H9 (cell line): ENCODE measurements at regions not wholly inside any gene's neighbourhood (a gene's known extent, or its start where the extent isn't known, plus 50 kb on each side); places are given as distances from the start of the nearest gene placed in this dataset.

Experiments used
- DNase-seq: peaks from one replicate; pipeline ENCODE4 v3.0.0-alpha.2; 2017
- H2AFZ ChIP-seq: one replicate; pipeline ENCODE4 v1.6.1; 2013; ENCODE audit warnings: mild to moderate bottlenecking, low read length, control low read depth, moderate library complexity
- H2AK5ac ChIP-seq: 2 replicates; pipeline ENCODE4 v1.6.1; 2013; ENCODE audit warnings: low read length, control low read depth, mixed read lengths; ENCODE audit not compliant: insufficient read length
- H2BK120ac ChIP-seq: one replicate; pipeline ENCODE4 v1.6.1; 2013; ENCODE audit warnings: low read depth, mild to moderate bottlenecking, low read length, control low read depth, inconsistent platforms; ENCODE audit not compliant: poor library complexity, severe bottlenecking
- H2BK12ac ChIP-seq: 2 replicates; pipeline ENCODE4 v1.6.1; 2013; ENCODE audit warnings: low read length, control low read depth, mixed read lengths, low read depth; ENCODE audit not compliant: insufficient read length
- H2BK15ac ChIP-seq: 2 replicates; pipeline ENCODE4 v1.6.1; 2013; ENCODE audit warnings: low read depth, low read length, control low read depth
- H2BK20ac ChIP-seq: one replicate; pipeline ENCODE4 v1.6.1; 2013; ENCODE audit warnings: low read depth, mild to moderate bottlenecking, low read length, control low read depth, inconsistent platforms; ENCODE audit not compliant: poor library complexity, severe bottlenecking
- H2BK5ac ChIP-seq: 2 replicates; pipeline ENCODE4 v1.6.1; 2013; ENCODE audit warnings: low read length, control low read depth, mixed read lengths; ENCODE audit not compliant: insufficient read length
- H3K14ac ChIP-seq: 2 replicates; pipeline ENCODE4 v1.6.1; 2013; ENCODE audit warnings: low read length, control low read depth; ENCODE audit not compliant: insufficient read depth
- H3K18ac ChIP-seq: 2 replicates; pipeline ENCODE4 v1.6.1; 2013; ENCODE audit warnings: low read depth, mild to moderate bottlenecking, mixed read lengths, low read length, control low read depth; ENCODE audit not compliant: insufficient read length
- H3K23ac ChIP-seq: 2 replicates; pipeline ENCODE4 v1.6.1; 2013; ENCODE audit warnings: low read length, control low read depth, mixed read lengths, low read depth; ENCODE audit not compliant: insufficient read length
- H3K23me2 ChIP-seq: 2 replicates; pipeline ENCODE4 v1.6.1; 2013; ENCODE audit warnings: low read depth, mild to moderate bottlenecking, mixed read lengths, low read length, control low read depth; ENCODE audit not compliant: insufficient read length, poor library complexity, severe bottlenecking
- H3K27ac ChIP-seq: 2 replicates; pipeline ENCODE4 v1.5.1; 2013; ENCODE audit warnings: low read length, control low read depth, mixed read lengths, low read depth; ENCODE audit not compliant: insufficient read length
- H3K27me3 ChIP-seq: 2 replicates; pipeline ENCODE4 v1.6.1; 2013; ENCODE audit warnings: low read length, control low read depth, inconsistent platforms; ENCODE audit not compliant: insufficient read depth
- H3K4ac ChIP-seq: 2 replicates; pipeline ENCODE4 v1.6.1; 2013; ENCODE audit warnings: low read depth, mild to moderate bottlenecking, control low read depth, inconsistent platforms, low read length, moderate library complexity
- H3K4me1 ChIP-seq: 2 replicates; pipeline ENCODE4 v1.6.1; 2013; ENCODE audit warnings: low read length, control low read depth, inconsistent platforms; ENCODE audit not compliant: insufficient read depth
- H3K4me2 ChIP-seq: 2 replicates; pipeline ENCODE4 v1.6.1; 2013; ENCODE audit warnings: low read length, control low read depth, mixed read lengths; ENCODE audit not compliant: insufficient read length, insufficient read depth
- H3K56ac ChIP-seq: 2 replicates; pipeline ENCODE4 v1.6.1; 2013; ENCODE audit warnings: low read depth, mild to moderate bottlenecking, mixed read lengths, low read length, control low read depth; ENCODE audit not compliant: insufficient read length
- H3K79me1 ChIP-seq: 2 replicates; pipeline ENCODE4 v1.6.1; 2013; ENCODE audit warnings: low read depth, mild to moderate bottlenecking, moderate library complexity, low read length, control low read depth, inconsistent platforms; ENCODE audit not compliant: insufficient read depth, poor library complexity, severe bottlenecking
- H3K79me2 ChIP-seq: 2 replicates; pipeline ENCODE4 v1.6.1; 2013; ENCODE audit warnings: low read length, control low read depth, inconsistent platforms; ENCODE audit not compliant: insufficient read depth
- H3K9ac ChIP-seq: 2 replicates; pipeline ENCODE4 v1.6.1; 2013; ENCODE audit warnings: low read length, control low read depth, mixed read lengths; ENCODE audit not compliant: insufficient read length; ENCODE audit errors: extremely low read depth
- H3K9me3 ChIP-seq: one replicate; pipeline ENCODE4 v1.6.1; 2013; ENCODE audit warnings: low read depth, low read length, inconsistent platforms; ENCODE audit not compliant: control insufficient read depth
- H3T11ph ChIP-seq: one replicate; pipeline ENCODE4 v1.6.1; 2013; ENCODE audit warnings: mild to moderate bottlenecking, low read length, control low read depth, inconsistent platforms
- H4K20me1 ChIP-seq: one replicate; pipeline ENCODE4 v1.6.1; 2013; ENCODE audit not compliant: control insufficient read depth, insufficient read length, insufficient read depth
- H4K5ac ChIP-seq: 2 replicates; pipeline ENCODE4 v1.6.1; 2013; ENCODE audit warnings: low read depth, mild to moderate bottlenecking, mixed read lengths, low read length, control low read depth; ENCODE audit not compliant: insufficient read length
- H4K8ac ChIP-seq: replicated peaks from 2 replicates; pipeline ENCODE4 v1.6.1; 2013; ENCODE audit warnings: low read length, control low read depth, mixed read lengths, low read depth; ENCODE audit not compliant: insufficient read length
- H4K91ac ChIP-seq: 2 replicates; pipeline ENCODE4 v1.6.1; 2013; ENCODE audit warnings: low read depth, mild to moderate bottlenecking, moderate library complexity, mixed read lengths, low read length, control low read depth; ENCODE audit not compliant: insufficient read length
- H3K27ac Mint-ChIP-seq, 3 experiments: 2 replicates in 2 of 3; 3 replicates in 1 of 3; pipeline ENCODE4 v1.8.0; 2020 to 2021; ENCODE audit warnings: mixed read lengths in 3 of 3, mild to moderate bottlenecking in 1 of 3, moderate library complexity in 1 of 3
- H3K27me3 Mint-ChIP-seq: 2 replicates; pipeline ENCODE4 v1.8.0; 2021; ENCODE audit warnings: low read depth, mild to moderate bottlenecking, moderate library complexity, mixed read lengths
- H3K36me3 Mint-ChIP-seq, 3 experiments: 2 replicates in 2 of 3; 3 replicates in 1 of 3; pipeline ENCODE4 v1.8.0; 2020 to 2021; ENCODE audit warnings: low read depth in 3 of 3, mixed read lengths in 3 of 3; ENCODE audit not compliant: insufficient read depth in 1 of 3
- H3K4me1 Mint-ChIP-seq, 2 experiments: 2 replicates each; pipeline ENCODE4 v1.8.0; 2020; ENCODE audit warnings: mixed read lengths in 2 of 2
- H3K4me3 Mint-ChIP-seq, 2 experiments: 2 replicates in 1 of 2; 3 replicates in 1 of 2; pipeline ENCODE4 v1.8.0; 2020 to 2021; ENCODE audit warnings: mild to moderate bottlenecking in 2 of 2, mixed read lengths in 2 of 2, moderate library complexity in 1 of 2
- H3K9me3 Mint-ChIP-seq, 2 experiments: 2 replicates in 1 of 2; 3 replicates in 1 of 2; pipeline ENCODE4 v1.8.0; 2020; ENCODE audit warnings: mild to moderate bottlenecking in 2 of 2, mixed read lengths in 2 of 2, moderate library complexity in 1 of 2
- WGBS: extraction: QIAGEN DNeasy Blood & Tissue Kit; methylation state at CpG from one replicate; pipeline ENCODE4 v1.1.7; 2013; ENCODE audit warnings: missing lambda C conversion rate, low lambda C conversion rate, mixed read lengths; ENCODE audit not compliant: insufficient read length; ENCODE audit errors: extremely low coverage; 5-methylcytosine and 5-hydroxymethylcytosine counted together
- TF ChIP-seq, protein P1 (sequence below): fragments of 200-600 bp; sonication (generic); conservative IDR thresholded peaks from 3 replicates; pipeline ENCODE4 v1.8.0; 2021; ENCODE audit warnings: antibody characterized with exemption, mild to moderate bottlenecking

DNA sequence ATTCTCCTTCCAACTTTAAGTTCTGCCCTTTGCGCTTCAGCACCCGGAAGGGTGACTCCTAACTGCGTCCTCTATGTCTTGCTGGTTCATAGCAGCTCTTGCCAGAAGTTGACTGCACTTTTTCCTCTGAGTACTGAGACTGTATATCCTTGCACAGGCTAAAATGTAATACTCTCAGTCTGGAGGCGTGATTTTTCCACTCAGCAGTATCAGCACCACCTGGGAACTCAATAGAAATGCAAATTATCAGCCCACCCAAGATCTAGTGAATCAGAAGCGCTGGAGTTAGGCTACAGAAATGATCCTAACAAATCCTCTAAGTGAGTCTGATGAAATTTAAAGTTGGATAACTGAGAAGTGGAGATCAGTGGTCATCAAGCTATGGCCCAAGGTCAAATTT lies 1611.9 kb upstream of the SLC10A2 start:
- Mint-ChIP-seq H3K36me3 (no peaks in the 10 kb centered on the region), H3K4me3 (no peak overlapping the region), H3K27ac (no peak overlapping the region), H3K4me1 (no peaks in the 10 kb centered on the region), H3K9me3 (no peaks in the 10 kb centered on the region), H3K27me3 (no peaks in the 10 kb centered on the region)
- no peak overlapping the region for H4K91ac ChIP-seq
- no peaks in the 10 kb centered on the region for H4K20me1 ChIP-seq
- no peak overlapping the region for H3K27ac ChIP-seq
- no peak overlapping the region for H2AK5ac ChIP-seq
- no peak overlapping the region for H2AFZ ChIP-seq
- no peak overlapping the region for H2BK12ac ChIP-seq
- DNase-seq, result no peak
- no peak overlapping the region for H3K23ac ChIP-seq
- no peak overlapping the region for H2BK20ac ChIP-seq
- H3K4me1 ChIP-seq, result no peaks in the 10 kb centered on the region
- no peaks in the 10 kb centered on the region for H3K79me1 ChIP-seq
- no peaks in the 10 kb centered on the region for H3K27me3 ChIP-seq
- H3K23me2 ChIP-seq, result no peaks in the 10 kb centered on the region
- no peak overlapping the region for H3K56ac ChIP-seq
- H3K9ac ChIP-seq, result no peak overlapping the region
- H3K4me2 ChIP-seq, result no peak overlapping the region
- H3K18ac ChIP-seq, result no peak overlapping the region
- no peak overlapping the region for H2BK5ac ChIP-seq
- H3K4ac ChIP-seq, result no peak overlapping the region
- no peak overlapping the region for H3T11ph ChIP-seq
- H2BK15ac ChIP-seq, result no peak overlapping the region
- no peak overlapping the region for H3K14ac ChIP-seq
- H4K8ac ChIP-seq, result no peak overlapping the region
- no peaks in the 10 kb centered on the region for H3K79me2 ChIP-seq
- TF ChIP-seq, protein P1, sequence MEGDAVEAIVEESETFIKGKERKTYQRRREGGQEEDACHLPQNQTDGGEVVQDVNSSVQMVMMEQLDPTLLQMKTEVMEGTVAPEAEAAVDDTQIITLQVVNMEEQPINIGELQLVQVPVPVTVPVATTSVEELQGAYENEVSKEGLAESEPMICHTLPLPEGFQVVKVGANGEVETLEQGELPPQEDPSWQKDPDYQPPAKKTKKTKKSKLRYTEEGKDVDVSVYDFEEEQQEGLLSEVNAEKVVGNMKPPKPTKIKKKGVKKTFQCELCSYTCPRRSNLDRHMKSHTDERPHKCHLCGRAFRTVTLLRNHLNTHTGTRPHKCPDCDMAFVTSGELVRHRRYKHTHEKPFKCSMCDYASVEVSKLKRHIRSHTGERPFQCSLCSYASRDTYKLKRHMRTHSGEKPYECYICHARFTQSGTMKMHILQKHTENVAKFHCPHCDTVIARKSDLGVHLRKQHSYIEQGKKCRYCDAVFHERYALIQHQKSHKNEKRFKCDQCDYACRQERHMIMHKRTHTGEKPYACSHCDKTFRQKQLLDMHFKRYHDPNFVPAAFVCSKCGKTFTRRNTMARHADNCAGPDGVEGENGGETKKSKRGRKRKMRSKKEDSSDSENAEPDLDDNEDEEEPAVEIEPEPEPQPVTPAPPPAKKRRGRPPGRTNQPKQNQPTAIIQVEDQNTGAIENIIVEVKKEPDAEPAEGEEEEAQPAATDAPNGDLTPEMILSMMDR, result no peak
- H2BK120ac ChIP-seq, result no peak overlapping the region
- WGBS, result no CpG with 5 or more reads among the region's 5 CpGs
- H4K5ac ChIP-seq, result no peak overlapping the region
- H3K9me3 ChIP-seq, result no peaks in the 10 kb centered on the region
